GM23338 (cell line): ENCODE measurements at regions not wholly inside any gene's neighbourhood (a gene's known extent, or its start where the extent isn't known, plus 50 kb on each side); places are given as distances from the start of the nearest gene placed in this dataset.

ENCODE experiments used
- ATAC-seq: fragments of 200-7000 bp; cut with Tn5 transposase; 3 replicates; pipeline ENCODE4 v1.9.1; 2020
- DNase-seq: peaks from one replicate; pipeline ENCODE4 v3.0.0-alpha.2; 2015; ENCODE audit warnings: low spot score
- H2AFZ ChIP-seq: fragments of 200-600 bp; sonication (generic); 2 replicates; pipeline ENCODE4 v1.8.0; 2016; ENCODE audit warnings: antibody characterized with exemption, mild to moderate bottlenecking, moderate library complexity
- H3F3A ChIP-seq: fragments of 200-600 bp; sonication (generic); replicated peaks from 2 replicates; pipeline ENCODE4 v1.8.0; 2017; ENCODE audit warnings: antibody characterized with exemption, mixed run types, low read depth
- H3K27ac ChIP-seq: fragments of 200-600 bp; sonication (generic); 2 replicates; pipeline ENCODE4 v1.6.1; 2016; ENCODE audit warnings: low read depth
- H3K27me3 ChIP-seq: fragments of 200-600 bp; sonication (generic); 2 replicates; pipeline ENCODE4 v1.8.0; 2016; ENCODE audit warnings: mild to moderate bottlenecking, mixed run types, moderate library complexity; ENCODE audit not compliant: insufficient read depth
- H3K36me3 ChIP-seq: fragments of 200-600 bp; sonication (generic); 2 replicates; pipeline ENCODE4 v1.8.0; 2016; ENCODE audit warnings: mild to moderate bottlenecking; ENCODE audit not compliant: insufficient read depth
- H3K4me1 ChIP-seq: fragments of 200-600 bp; sonication (generic); 2 replicates; pipeline ENCODE4 v1.8.0; 2016; ENCODE audit warnings: mild to moderate bottlenecking, moderate library complexity; ENCODE audit not compliant: insufficient read depth
- H3K4me2 ChIP-seq: fragments of 200-600 bp; sonication (generic); 2 replicates; pipeline ENCODE4 v1.7.1; 2017; ENCODE audit warnings: mixed run types
- H3K4me3 ChIP-seq: fragments of 200-600 bp; sonication (generic); 2 replicates; pipeline ENCODE4 v1.6.1; 2016; ENCODE audit warnings: mixed run types
- H3K79me2 ChIP-seq: fragments of 200-600 bp; sonication (generic); replicated peaks from 2 replicates; pipeline ENCODE4 v1.8.0; 2017; ENCODE audit warnings: mild to moderate bottlenecking; ENCODE audit not compliant: insufficient read depth
- H3K9me2 ChIP-seq: fragments of 200-600 bp; sonication (generic); 2 replicates; pipeline ENCODE4 v1.8.0; 2017; ENCODE audit not compliant: insufficient read depth
- H4K20me1 ChIP-seq: fragments of 200-600 bp; sonication (generic); replicated peaks from 2 replicates; pipeline ENCODE4 v1.8.0; 2017; ENCODE audit warnings: mild to moderate bottlenecking; ENCODE audit not compliant: insufficient read depth
- H3K27ac Mint-ChIP-seq: 2 replicates; pipeline ENCODE4 v1.8.0; 2020; ENCODE audit warnings: inconsistent platforms, mild to moderate bottlenecking, moderate library complexity, mixed read lengths
- H3K27me3 Mint-ChIP-seq: 3 replicates; pipeline ENCODE4 v1.8.0; 2022; ENCODE audit warnings: low read depth, mild to moderate bottlenecking, moderate library complexity, mixed read lengths, inconsistent platforms; ENCODE audit not compliant: insufficient read depth, poor library complexity
- H3K36me3 Mint-ChIP-seq: 3 replicates; pipeline ENCODE4 v1.8.0; 2021; ENCODE audit warnings: low read depth, mild to moderate bottlenecking, inconsistent platforms, moderate library complexity, mixed read lengths
- H3K4me1 Mint-ChIP-seq: 3 replicates; pipeline ENCODE4 v1.8.0; 2020; ENCODE audit warnings: mild to moderate bottlenecking, inconsistent platforms, mixed read lengths
- H3K4me3 Mint-ChIP-seq: 3 replicates; pipeline ENCODE4 v1.8.0; 2021; ENCODE audit warnings: moderate library complexity, mild to moderate bottlenecking, inconsistent platforms, mixed read lengths
- H3K9me3 Mint-ChIP-seq: 3 replicates; pipeline ENCODE4 v1.8.0; 2020; ENCODE audit warnings: moderate library complexity, mild to moderate bottlenecking, inconsistent platforms, mixed read lengths
- CREB1 ChIP-seq: fragments of 250-450 bp; sonication (Bioruptor Pico); IDR thresholded peaks from 2 replicates; pipeline ENCODE4 v1.5.0; 2020; ENCODE audit warnings: low read depth, mild to moderate bottlenecking, moderate library complexity
- EZH2 ChIP-seq: fragments of 200-600 bp; sonication (generic); IDR thresholded peaks from one replicate; pipeline ENCODE4 v1.8.0; 2017; ENCODE audit warnings: antibody characterized with exemption, mild to moderate bottlenecking, low read depth; ENCODE audit not compliant: unreplicated experiment
- EZH2phosphoT487 ChIP-seq: fragments of 200-600 bp; sonication (generic); IDR thresholded peaks from one replicate; pipeline ENCODE4 v1.8.1; 2018; ENCODE audit warnings: antibody characterized with exemption; ENCODE audit not compliant: unreplicated experiment
- JUNB ChIP-seq: IDR thresholded peaks from one replicate; pipeline ENCODE4 v1.6.1; 2016; ENCODE audit warnings: antibody characterized with exemption; ENCODE audit not compliant: unreplicated experiment
- NANOG ChIP-seq: IDR thresholded peaks from 2 replicates; pipeline ENCODE4 v1.6.1; 2016; ENCODE audit warnings: antibody characterized with exemption, borderline replicate concordance
- POLR2AphosphoS5 ChIP-seq: IDR thresholded peaks from 2 replicates; pipeline ENCODE4 v1.6.1; 2016; ENCODE audit warnings: antibody characterized with exemption, low read depth
- STAT1 ChIP-seq: IDR thresholded peaks from one replicate; pipeline ENCODE4 v1.6.1; 2016; ENCODE audit warnings: antibody characterized with exemption; ENCODE audit not compliant: unreplicated experiment
- ZNF114 ChIP-seq: fragments of 250-450 bp; sonication (Bioruptor Pico); IDR thresholded peaks from 2 replicates; pipeline ENCODE4 v1.5.0; 2020; ENCODE audit warnings: mild to moderate bottlenecking, moderate library complexity
- ZNF331 ChIP-seq: fragments of 250-450 bp; sonication (Bioruptor Pico); IDR thresholded peaks from 2 replicates; pipeline ENCODE4 v1.5.0; 2020; ENCODE audit warnings: low read depth, mild to moderate bottlenecking, moderate library complexity
- ZNF462 ChIP-seq: fragments of 250-450 bp; sonication (Bioruptor Pico); IDR thresholded peaks from 2 replicates; pipeline ENCODE4 v1.5.0; 2020; ENCODE audit warnings: mild to moderate bottlenecking, moderate library complexity
- TF ChIP-seq, protein P1 (sequence below), 2 experiments: fragments of 200-600 bp in 1 of 2; sonication (generic) in 1 of 2; conservative IDR thresholded peaks; 2 replicates each; pipeline versions ENCODE4 v1.5.1 to v1.6.1; 2016 to 2017; ENCODE audit warnings: antibody characterized with exemption in 2 of 2, low read depth in 2 of 2, mild to moderate bottlenecking in 2 of 2, moderate library complexity in 1 of 2
- TF ChIP-seq, protein P2 (sequence below): IDR thresholded peaks from 2 replicates; pipeline ENCODE4 v1.6.1; 2016; ENCODE audit warnings: antibody characterized with exemption
- TF ChIP-seq, protein P3 (sequence below): IDR thresholded peaks from one replicate; pipeline ENCODE4 v1.6.1; 2018; ENCODE audit warnings: antibody characterized with exemption; ENCODE audit not compliant: unreplicated experiment

DNA sequence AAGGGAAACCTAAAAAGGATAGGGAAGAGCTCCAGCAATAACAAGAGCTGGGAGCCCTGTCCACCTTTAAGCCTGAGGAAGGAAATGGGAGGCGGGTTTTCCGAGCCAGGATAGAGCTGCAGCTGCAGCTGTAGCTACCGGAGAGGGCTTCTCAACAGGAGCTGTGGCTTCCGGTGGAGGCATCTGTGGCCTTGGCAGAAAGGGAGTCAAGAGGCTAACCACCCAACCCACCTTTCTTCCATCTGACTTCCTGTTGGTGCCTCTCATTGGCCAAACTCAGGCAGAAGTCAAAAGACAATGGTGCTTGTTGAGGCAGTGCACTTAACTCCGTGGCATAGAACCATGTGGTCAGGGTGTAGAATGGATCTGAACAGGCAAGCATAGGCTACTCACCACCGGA lies 313.1 kb upstream of the DAB1 start:
- no peaks in the 10 kb centered on the region for H3K9me3 Mint-ChIP-seq

More for the DNA sequence above, 313.1 kb upstream of the DAB1 start:
- DNase-seq (no peak), ATAC-seq (no peak)
- no peak overlapping the region for H2AFZ ChIP-seq
- H3K27ac ChIP-seq = no peak overlapping the region
- Mint-ChIP-seq H3K27me3 (no peaks in the 10 kb centered on the region), H3K27ac (no peak overlapping the region), H3K4me1 (peaks cover 6% of the 10 kb centered on the region; the same call in 2 of the 3 replicates), H3K36me3 (no peaks in the 10 kb centered on the region), H3K4me3 (no peak overlapping the region)
- no peaks in the 10 kb centered on the region for H4K20me1 ChIP-seq
- no peaks in the 10 kb centered on the region for H3F3A ChIP-seq
- H3K79me2 ChIP-seq = no peaks in the 10 kb centered on the region
- H3K4me2 ChIP-seq = no peak overlapping the region
- no peaks in the 10 kb centered on the region; the same call in 1 of the 2 replicates for H3K36me3 ChIP-seq
- 0 out of 2 replicates have a peak, but pooled peaks cover 4% of the 10 kb centered on the region for H3K9me2 ChIP-seq
- H3K27me3 ChIP-seq = no peaks in the 10 kb centered on the region
- H3K4me1 ChIP-seq = no peaks in the 10 kb centered on the region
- TF ChIP-seq, protein P1, sequence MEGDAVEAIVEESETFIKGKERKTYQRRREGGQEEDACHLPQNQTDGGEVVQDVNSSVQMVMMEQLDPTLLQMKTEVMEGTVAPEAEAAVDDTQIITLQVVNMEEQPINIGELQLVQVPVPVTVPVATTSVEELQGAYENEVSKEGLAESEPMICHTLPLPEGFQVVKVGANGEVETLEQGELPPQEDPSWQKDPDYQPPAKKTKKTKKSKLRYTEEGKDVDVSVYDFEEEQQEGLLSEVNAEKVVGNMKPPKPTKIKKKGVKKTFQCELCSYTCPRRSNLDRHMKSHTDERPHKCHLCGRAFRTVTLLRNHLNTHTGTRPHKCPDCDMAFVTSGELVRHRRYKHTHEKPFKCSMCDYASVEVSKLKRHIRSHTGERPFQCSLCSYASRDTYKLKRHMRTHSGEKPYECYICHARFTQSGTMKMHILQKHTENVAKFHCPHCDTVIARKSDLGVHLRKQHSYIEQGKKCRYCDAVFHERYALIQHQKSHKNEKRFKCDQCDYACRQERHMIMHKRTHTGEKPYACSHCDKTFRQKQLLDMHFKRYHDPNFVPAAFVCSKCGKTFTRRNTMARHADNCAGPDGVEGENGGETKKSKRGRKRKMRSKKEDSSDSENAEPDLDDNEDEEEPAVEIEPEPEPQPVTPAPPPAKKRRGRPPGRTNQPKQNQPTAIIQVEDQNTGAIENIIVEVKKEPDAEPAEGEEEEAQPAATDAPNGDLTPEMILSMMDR (conservative IDR thresholded peaks at IDR 0.05; ENCODE audit: low read depth in 2 of 2) = no peak
- TF ChIP-seq JUNB = no peak
- TF ChIP-seq, protein P2, sequence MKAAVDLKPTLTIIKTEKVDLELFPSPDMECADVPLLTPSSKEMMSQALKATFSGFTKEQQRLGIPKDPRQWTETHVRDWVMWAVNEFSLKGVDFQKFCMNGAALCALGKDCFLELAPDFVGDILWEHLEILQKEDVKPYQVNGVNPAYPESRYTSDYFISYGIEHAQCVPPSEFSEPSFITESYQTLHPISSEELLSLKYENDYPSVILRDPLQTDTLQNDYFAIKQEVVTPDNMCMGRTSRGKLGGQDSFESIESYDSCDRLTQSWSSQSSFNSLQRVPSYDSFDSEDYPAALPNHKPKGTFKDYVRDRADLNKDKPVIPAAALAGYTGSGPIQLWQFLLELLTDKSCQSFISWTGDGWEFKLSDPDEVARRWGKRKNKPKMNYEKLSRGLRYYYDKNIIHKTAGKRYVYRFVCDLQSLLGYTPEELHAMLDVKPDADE = no peak
- no peak for TF ChIP-seq ZNF114 (CRISPR knock-in tag)
- no peak for TF ChIP-seq STAT1
- TF ChIP-seq, protein P3, sequence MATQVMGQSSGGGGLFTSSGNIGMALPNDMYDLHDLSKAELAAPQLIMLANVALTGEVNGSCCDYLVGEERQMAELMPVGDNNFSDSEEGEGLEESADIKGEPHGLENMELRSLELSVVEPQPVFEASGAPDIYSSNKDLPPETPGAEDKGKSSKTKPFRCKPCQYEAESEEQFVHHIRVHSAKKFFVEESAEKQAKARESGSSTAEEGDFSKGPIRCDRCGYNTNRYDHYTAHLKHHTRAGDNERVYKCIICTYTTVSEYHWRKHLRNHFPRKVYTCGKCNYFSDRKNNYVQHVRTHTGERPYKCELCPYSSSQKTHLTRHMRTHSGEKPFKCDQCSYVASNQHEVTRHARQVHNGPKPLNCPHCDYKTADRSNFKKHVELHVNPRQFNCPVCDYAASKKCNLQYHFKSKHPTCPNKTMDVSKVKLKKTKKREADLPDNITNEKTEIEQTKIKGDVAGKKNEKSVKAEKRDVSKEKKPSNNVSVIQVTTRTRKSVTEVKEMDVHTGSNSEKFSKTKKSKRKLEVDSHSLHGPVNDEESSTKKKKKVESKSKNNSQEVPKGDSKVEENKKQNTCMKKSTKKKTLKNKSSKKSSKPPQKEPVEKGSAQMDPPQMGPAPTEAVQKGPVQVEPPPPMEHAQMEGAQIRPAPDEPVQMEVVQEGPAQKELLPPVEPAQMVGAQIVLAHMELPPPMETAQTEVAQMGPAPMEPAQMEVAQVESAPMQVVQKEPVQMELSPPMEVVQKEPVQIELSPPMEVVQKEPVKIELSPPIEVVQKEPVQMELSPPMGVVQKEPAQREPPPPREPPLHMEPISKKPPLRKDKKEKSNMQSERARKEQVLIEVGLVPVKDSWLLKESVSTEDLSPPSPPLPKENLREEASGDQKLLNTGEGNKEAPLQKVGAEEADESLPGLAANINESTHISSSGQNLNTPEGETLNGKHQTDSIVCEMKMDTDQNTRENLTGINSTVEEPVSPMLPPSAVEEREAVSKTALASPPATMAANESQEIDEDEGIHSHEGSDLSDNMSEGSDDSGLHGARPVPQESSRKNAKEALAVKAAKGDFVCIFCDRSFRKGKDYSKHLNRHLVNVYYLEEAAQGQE = no peak
- TF ChIP-seq CREB1 (CRISPR knock-in tag) = no peak
- TF ChIP-seq NANOG = no peak
- TF ChIP-seq ZNF331 (CRISPR knock-in tag) = no peak
- TF ChIP-seq EZH2phosphoT487 = no peak
- TF ChIP-seq EZH2 = no peak
- no peak for TF ChIP-seq ZNF462 (CRISPR knock-in tag)
- TF ChIP-seq POLR2AphosphoS5 = no peak
- H3K4me3 ChIP-seq = no peak overlapping the region
